Neutrophil (primary cell): ENCODE measurements at regions not wholly inside any gene's neighbourhood (a gene's known extent, or its start where the extent isn't known, plus 50 kb on each side); places are given as distances from the start of the nearest gene placed in this dataset.

ENCODE experiments used
- H3K27ac ChIP-seq: fragments of 200-600 bp; sonication (generic); 2 replicates; pipeline ENCODE4 v1.5.1; 2016; ENCODE audit warnings: mild to moderate bottlenecking, moderate library complexity
- H3K27me3 ChIP-seq: fragments of 200-600 bp; sonication (generic); 2 replicates; pipeline ENCODE4 v1.6.0; 2016; ENCODE audit warnings: mild to moderate bottlenecking
- H3K36me3 ChIP-seq: fragments of 200-600 bp; sonication (generic); 2 replicates; pipeline ENCODE4 v1.5.1; 2017
- H3K4me1 ChIP-seq, 2 experiments: fragments of 200-600 bp in 1 of 2; sonication (generic) in 1 of 2; 1 replicate in 1 of 2; 2 replicates in 1 of 2; pipeline versions ENCODE4 v1.5.1 to v1.6.1; 2013 to 2016; ENCODE audit warnings: low read depth in 1 of 2, low read length in 1 of 2, mild to moderate bottlenecking in 1 of 2, moderate library complexity in 1 of 2; ENCODE audit not compliant: control insufficient read depth in 1 of 2, insufficient read depth in 1 of 2
- H3K4me3 ChIP-seq, 2 experiments: fragments of 200-600 bp in 1 of 2; sonication (generic) in 1 of 2; 1 replicate in 1 of 2; 2 replicates in 1 of 2; pipeline ENCODE4 v1.5.1; 2013 to 2016; ENCODE audit warnings: low read depth in 1 of 2, low read length in 1 of 2, mild to moderate bottlenecking in 1 of 2, moderate library complexity in 1 of 2
- H3K9me3 ChIP-seq: fragments of 200-600 bp; sonication (generic); 2 replicates; pipeline ENCODE4 v1.5.1; 2016
- CTCF ChIP-seq: fragments of 200-600 bp; sonication (generic); IDR thresholded peaks from 2 replicates; pipeline ENCODE4 v1.5.1; 2016; ENCODE audit warnings: antibody characterized with exemption

- Histone ChIP-seq H3K36me3 (peaks cover 3% of the 10 kb centered on the region), H3K9me3 (no peaks in the 10 kb centered on the region), H3K4me3 (no peak overlapping the region), H3K27me3 (no peaks in the 10 kb centered on the region), H3K4me1 (peaks cover 22 to 24% of the 10 kb centered on the region in 2 experiments), H3K27ac (no peak overlapping the region)
- TF ChIP-seq CTCF, result no peak
Observed at GRCh38 chr15:62833646-62834045, 208.9 kb upstream of the TPM1 start.

GRCh38 chr15:62834686-62835329 lies 207.7 kb upstream of the TPM1 start:
- H3K9me3 ChIP-seq, result no peaks in the 10 kb centered on the region
- no peaks in the 10 kb centered on the region for H3K27me3 ChIP-seq
- no peak overlapping the region for H3K27ac ChIP-seq
- TF ChIP-seq CTCF, result no peak
- no peak overlapping the region for H3K4me3 ChIP-seq
- peaks cover 22 to 24% of the 10 kb centered on the region in 2 experiments for H3K4me1 ChIP-seq
- H3K36me3 ChIP-seq, result peaks cover 15% of the 10 kb centered on the region

- no peaks in the 10 kb centered on the region for H3K27me3 ChIP-seq
- H3K27ac ChIP-seq, result no peak overlapping the region
- H3K9me3 ChIP-seq, result no peaks in the 10 kb centered on the region
- peaks cover 20% of the 10 kb centered on the region for H3K36me3 ChIP-seq
- no peak overlapping the region for H3K4me3 ChIP-seq
- no peak for TF ChIP-seq CTCF
- H3K4me1 ChIP-seq, result peaks cover 22 to 24% of the 10 kb centered on the region in 2 experiments
Observed at GRCh38 chr15:62835351-62835750, 207.2 kb upstream of the TPM1 start.

- no peaks in the 10 kb centered on the region for H3K27me3 ChIP-seq
- H3K4me3 ChIP-seq, result no peak overlapping the region
- no peak overlapping the region for H3K27ac ChIP-seq
- peaks cover 24% of the 10 kb centered on the region for H3K36me3 ChIP-seq
- H3K4me1 ChIP-seq, result peaks cover 22 to 24% of the 10 kb centered on the region in 2 experiments
- TF ChIP-seq CTCF, result no peak
- H3K9me3 ChIP-seq, result no peaks in the 10 kb centered on the region
Observed at GRCh38 chr15:62835762-62836161, 206.8 kb upstream of the TPM1 start.

- peaks cover 12% of the 10 kb centered on the region in 2 experiments for H3K4me1 ChIP-seq
- peaks cover 35% of the 10 kb centered on the region for H3K36me3 ChIP-seq
- TF ChIP-seq CTCF, result no peak
- H3K27me3 ChIP-seq, result no peaks in the 10 kb centered on the region
- H3K9me3 ChIP-seq, result no peaks in the 10 kb centered on the region
- no peak overlapping the region for H3K27ac ChIP-seq
- H3K4me3 ChIP-seq, result no peak overlapping the region
Observed at GRCh38 chr15:62840526-62841268, 201.8 kb upstream of the TPM1 start.
